H1 (cell line): ENCODE measurements at regions not wholly inside any gene's neighbourhood (a gene's known extent, or its start where the extent isn't known, plus 50 kb on each side); places are given as distances from the start of the nearest gene placed in this dataset.

ENCODE experiments used
- CTCF ChIA-PET: fragments of 300-600 bp; sonication (Branson Sonifier 250); formaldehyde crosslinking; loops from one replicate; lab custom pipeline; 2021; ENCODE audit not compliant: partially characterized antibody; lab: Charles Lee
- POLR2A ChIA-PET: fragments of 300-600 bp; sonication (Branson Sonifier 250); formaldehyde crosslinking; loops from one replicate; lab custom pipeline; 2021; ENCODE audit warnings: inconsistent platforms; ENCODE audit not compliant: partially characterized antibody; lab: Charles Lee
- DNase-seq, 2 experiments: peaks; one replicate each; pipeline versions ENCODE4 v3.0.0 to v3.0.0-alpha.2; 2010 to 2022; ENCODE audit warnings: low spot score in 2 of 2, low read depth in 1 of 2, mixed read lengths in 1 of 2
- FAIRE-seq: peaks from 2 replicates; lab custom pipeline; 2011; peaks lifted over from hg19 to GRCh38; lab: Jason Lieb, UNC
- H2AFZ ChIP-seq: 2 replicates; pipeline ENCODE4 v1.8.1; 2012; ENCODE audit warnings: low read length, inconsistent platforms
- H2AK5ac ChIP-seq: 2 replicates; pipeline ENCODE4 v1.6.1; 2013; ENCODE audit warnings: low read depth, low read length
- H2BK120ac ChIP-seq: replicated peaks from 2 replicates; pipeline ENCODE3; 2013; ENCODE audit warnings: low read depth, low read length, inconsistent platforms
- H2BK12ac ChIP-seq: 2 replicates; pipeline ENCODE4 v1.6.1; 2013; ENCODE audit warnings: low read depth, low read length
- H2BK15ac ChIP-seq: 2 replicates; pipeline ENCODE4 v1.6.1; 2013; ENCODE audit warnings: low read length
- H2BK20ac ChIP-seq: 2 replicates; pipeline ENCODE4 v1.6.1; 2013; ENCODE audit warnings: low read length
- H2BK5ac ChIP-seq: 2 replicates; pipeline ENCODE4 v1.6.1; 2013; ENCODE audit warnings: low read depth, low read length
- H3K14ac ChIP-seq: 2 replicates; pipeline ENCODE4 v1.6.1; 2013; ENCODE audit warnings: inconsistent platforms; ENCODE audit not compliant: insufficient read length
- H3K18ac ChIP-seq: 2 replicates; pipeline ENCODE4 v1.6.1; 2013; ENCODE audit warnings: low read length; ENCODE audit errors: extremely low read depth
- H3K23ac ChIP-seq: 2 replicates; pipeline ENCODE4 v1.6.1; 2013; ENCODE audit warnings: inconsistent platforms; ENCODE audit not compliant: insufficient read length
- H3K23me2 ChIP-seq: 2 replicates; pipeline ENCODE4 v1.6.1; 2013; ENCODE audit warnings: low read depth, low read length
- H3K27ac ChIP-seq: 2 replicates; pipeline ENCODE4 v1.6.1; 2011; ENCODE audit warnings: low read depth, low read length, inconsistent platforms
- H3K27me3 ChIP-seq, 4 experiments: replicated peaks in 1 of 4; 1 replicate in 1 of 4; 2 replicates in 3 of 4; pipeline versions ENCODE4 v1.6.1 to v1.8.1; 2011 to 2013; ENCODE audit warnings: low read length in 3 of 4, mild to moderate bottlenecking in 3 of 4, inconsistent platforms in 2 of 4, mixed read lengths in 2 of 4, moderate library complexity in 1 of 4; ENCODE audit not compliant: control insufficient read depth in 3 of 4, insufficient read depth in 3 of 4; ENCODE audit errors: extremely low read depth in 1 of 4
- H3K36me3 ChIP-seq, 4 experiments: 2 replicates each; pipeline versions ENCODE4 v1.6.1 to v1.8.1; 2011 to 2013; ENCODE audit warnings: mild to moderate bottlenecking in 4 of 4, low read length in 3 of 4, moderate library complexity in 2 of 4, control low read depth in 1 of 4, inconsistent platforms in 1 of 4; ENCODE audit not compliant: insufficient read depth in 4 of 4, control insufficient read depth in 2 of 4
- H3K4ac ChIP-seq: replicated peaks from 2 replicates; pipeline ENCODE3; 2013; ENCODE audit warnings: low read length, low read depth, mixed read lengths, inconsistent platforms; ENCODE audit not compliant: insufficient read length
- H3K4me1 ChIP-seq, 4 experiments: replicated peaks in 1 of 4; 1 replicate in 1 of 4; 2 replicates in 3 of 4; pipeline versions ENCODE4 v1.6.1 to v1.8.1; 2011 to 2013; ENCODE audit warnings: low read length in 3 of 4, inconsistent platforms in 2 of 4, mixed read lengths in 1 of 4; ENCODE audit not compliant: insufficient read depth in 4 of 4, control insufficient read depth in 3 of 4
- H3K4me2 ChIP-seq, 2 experiments: 2 replicates each; pipeline versions ENCODE4 v1.6.1 to v1.8.1; 2011 to 2013; ENCODE audit warnings: low read depth in 2 of 2, low read length in 2 of 2, control low read depth in 1 of 2, inconsistent platforms in 1 of 2, mild to moderate bottlenecking in 1 of 2; ENCODE audit not compliant: insufficient read depth in 1 of 2
- H3K4me3 ChIP-seq, 4 experiments: fragments of 200-600, 300-600 bp in 1 of 4; sonication (generic), shearing (Covaris generic), sonication (Bioruptor Twin) in 1 of 4; 2 replicates each; pipeline versions ENCODE4 v1.5.1 to v1.8.1; 2011 to 2016; ENCODE audit warnings: low read length in 4 of 4, low read depth in 3 of 4, control low read depth in 2 of 4, inconsistent platforms in 2 of 4, mild to moderate bottlenecking in 2 of 4, mixed read lengths in 1 of 4, moderate library complexity in 1 of 4; ENCODE audit not compliant: insufficient read depth in 2 of 4; ENCODE audit errors: extremely low read depth in 1 of 4
- H3K56ac ChIP-seq: replicated peaks from 2 replicates; pipeline ENCODE3; 2013; ENCODE audit warnings: low read depth, mild to moderate bottlenecking, mixed read lengths, low read length, inconsistent platforms; ENCODE audit not compliant: insufficient read length
- H3K79me1 ChIP-seq: 2 replicates; pipeline ENCODE4 v1.6.1; 2013; ENCODE audit warnings: low read depth, low read length, control low read depth
- H3K79me2 ChIP-seq, 2 experiments: 2 replicates each; pipeline versions ENCODE4 v1.6.1 to v1.8.1; 2012 to 2013; ENCODE audit warnings: low read length in 2 of 2, mild to moderate bottlenecking in 2 of 2, inconsistent platforms in 1 of 2; ENCODE audit not compliant: insufficient read depth in 2 of 2, control insufficient read depth in 1 of 2
- H3K9ac ChIP-seq, 4 experiments: replicated peaks in 1 of 4; 1 replicate in 1 of 4; 2 replicates in 3 of 4; pipeline versions ENCODE4 v1.6.1 to v1.8.1; 2011 to 2013; ENCODE audit warnings: low read depth in 3 of 4, low read length in 3 of 4, control low read depth in 2 of 4, mild to moderate bottlenecking in 2 of 4, moderate library complexity in 2 of 4, inconsistent platforms in 1 of 4; ENCODE audit errors: extremely low read depth in 1 of 4
- H3K9me3 ChIP-seq, 2 experiments: 2 replicates each; pipeline versions ENCODE4 v1.6.1 to v1.8.1; 2012 to 2013; ENCODE audit warnings: mild to moderate bottlenecking in 2 of 2, moderate library complexity in 2 of 2, control low read depth in 1 of 2, inconsistent platforms in 1 of 2, low read depth in 1 of 2, low read length in 1 of 2, mixed read lengths in 1 of 2; ENCODE audit not compliant: insufficient read depth in 2 of 2
- H4K20me1 ChIP-seq, 2 experiments: replicated peaks in 1 of 2; 2 replicates each; pipeline versions ENCODE3 to v1.8.1; 2011 to 2013; ENCODE audit warnings: inconsistent platforms in 2 of 2, low read length in 2 of 2, mild to moderate bottlenecking in 1 of 2; ENCODE audit not compliant: insufficient read depth in 2 of 2, control insufficient read depth in 1 of 2
- H4K5ac ChIP-seq: 2 replicates; pipeline ENCODE4 v1.6.1; 2013; ENCODE audit warnings: low read length, low read depth, mixed read lengths, inconsistent platforms; ENCODE audit not compliant: insufficient read length
- H4K8ac ChIP-seq: 2 replicates; pipeline ENCODE4 v1.8.0; 2013; ENCODE audit warnings: mild to moderate bottlenecking, moderate library complexity, low read length, inconsistent platforms; ENCODE audit not compliant: insufficient read depth; ENCODE audit errors: extremely low read depth
- H4K91ac ChIP-seq: replicated peaks from 2 replicates; pipeline ENCODE3; 2013; ENCODE audit warnings: low read length, mixed read lengths, inconsistent platforms; ENCODE audit not compliant: insufficient read length
- CREB1 ChIP-seq: IDR thresholded peaks from 2 replicates; pipeline ENCODE4 v1.6.1; 2012; ENCODE audit warnings: inconsistent platforms
- JUND ChIP-seq: IDR thresholded peaks from 2 replicates; pipeline ENCODE4 v1.6.1; 2011; ENCODE audit warnings: mild to moderate bottlenecking, improper control_type of control experiment, low read length
- MAX ChIP-seq: IDR thresholded peaks from 2 replicates; pipeline ENCODE4 v1.6.1; 2012; ENCODE audit warnings: inconsistent platforms
- NRF1 ChIP-seq: IDR thresholded peaks from 2 replicates; pipeline ENCODE4 v1.6.1; 2011; ENCODE audit warnings: mild to moderate bottlenecking, low read depth, low read length, improper control_type of control experiment
- RNF2 ChIP-seq: fragments of 200-900, 300-1000 bp; sonication (generic); IDR thresholded peaks from 2 replicates; pipeline ENCODE4 v1.7.1; 2016; ENCODE audit warnings: borderline replicate concordance, low read depth, mild to moderate bottlenecking, antibody characterized with exemption, low read length; ENCODE audit not compliant: poor library complexity, severe bottlenecking; ENCODE audit errors: missing control alignments
- SIX5 ChIP-seq: IDR thresholded peaks from 2 replicates; pipeline ENCODE4 v1.6.1; 2011; ENCODE audit warnings: mild to moderate bottlenecking, low read depth, low read length
- TBP ChIP-seq: IDR thresholded peaks from 2 replicates; pipeline ENCODE4 v1.6.1; 2011; ENCODE audit warnings: low read depth, low read length, improper control_type of control experiment

GRCh38 chr4:85170241-85170640 lies 203.8 kb upstream of the WDFY3 start:
- Histone ChIP-seq H2BK20ac (no peak overlapping the region), H2BK120ac (no peak overlapping the region), H4K8ac (no peak overlapping the region), H3K79me2 (no peaks in the 10 kb centered on the region), H3K23ac (no peak overlapping the region), H2BK12ac (no peak overlapping the region), H4K91ac (no peak overlapping the region), H4K20me1 (no peaks in the 10 kb centered on the region), H4K5ac (no peak overlapping the region), H3K4ac (no peak overlapping the region), H3K79me1 (no peaks in the 10 kb centered on the region), H3K9ac (no peak overlapping the region), H2BK5ac (no peak overlapping the region), H3K4me3 (no peak overlapping the region), H2AK5ac (no peak overlapping the region), H3K27ac (no peak overlapping the region), H3K36me3 (no peaks in the 10 kb centered on the region), H3K14ac (no peak overlapping the region), H3K23me2 (no peaks in the 10 kb centered on the region), H2AFZ (no peak overlapping the region), H3K4me1 (no peaks in the 10 kb centered on the region), H3K9me3 (no peaks in the 10 kb centered on the region; a peak in 1 of 4 replicates), H3K18ac (no peak overlapping the region), H3K4me2 (no peak overlapping the region), H3K56ac (no peak overlapping the region), H3K27me3 (peaks cover 0 to 1% (median 0%) of the 10 kb centered on the region in 4 experiments; a peak in 1 of 7 replicates), H2BK15ac (no peak overlapping the region)
- ChIA-PET POLR2A (no interaction called here), CTCF (no interaction called here)
- DNase-seq (no peak), FAIRE-seq (no peak)
- TF ChIP-seq NRF1, result no peak
- TF ChIP-seq RNF2, result no peak
- no peak for TF ChIP-seq TBP
- TF ChIP-seq CREB1, result no peak
- TF ChIP-seq MAX, result no peak
- no peak for TF ChIP-seq JUND
- TF ChIP-seq SIX5, result no peak
